MCF 10A (cell line): ENCODE measurements at regions not wholly inside any gene's neighbourhood (a gene's known extent, or its start where the extent isn't known, plus 50 kb on each side); places are given as distances from the start of the nearest gene placed in this dataset.

Source experiments
- BruUV-seq: library from RNA; stranded (reverse); fragments of 400-500 nt; replicated peaks from 2 replicates; lab custom pipeline; 2021; lab: Mats Ljungman, UMichigan
- CTCF ChIA-PET: fragments of 300-600 bp; sonication (Branson Sonifier 250); formaldehyde crosslinking; extraction: SDS; loops from one replicate; lab custom pipeline; 2021; ENCODE audit warnings: antibody characterized with exemption, inconsistent platforms; lab: Yijun Ruan, JAX
- POLR2A ChIA-PET: fragments of 300-600, 350-650 bp; sonication (Branson Sonifier 250); formaldehyde crosslinking; extraction: SDS; loops from one replicate; lab custom pipeline; 2020; ENCODE audit warnings: antibody characterized with exemption, inconsistent platforms; lab: Yijun Ruan, JAX
- DNase-seq: peaks from one replicate; pipeline ENCODE4 v3.0.0-alpha.2; 2018; ENCODE audit not compliant: unreplicated experiment
- H3K27ac Mint-ChIP-seq: one replicate; pipeline ENCODE4 v1.8.0; 2022; ENCODE audit warnings: mild to moderate bottlenecking, low read depth, mixed read lengths; ENCODE audit not compliant: unreplicated experiment
- H3K27me3 Mint-ChIP-seq: one replicate; pipeline ENCODE4 v1.8.0; 2022; ENCODE audit warnings: mixed read lengths; ENCODE audit not compliant: insufficient read depth, unreplicated experiment
- H3K36me3 Mint-ChIP-seq: one replicate; pipeline ENCODE4 v1.8.0; 2022; ENCODE audit warnings: mild to moderate bottlenecking, moderate library complexity, mixed read lengths; ENCODE audit not compliant: insufficient read depth, unreplicated experiment
- H3K4me1 Mint-ChIP-seq: one replicate; pipeline ENCODE4 v1.8.0; 2022; ENCODE audit warnings: mixed read lengths; ENCODE audit not compliant: insufficient read depth, unreplicated experiment
- H3K4me3 Mint-ChIP-seq: one replicate; pipeline ENCODE4 v1.8.0; 2022; ENCODE audit warnings: mild to moderate bottlenecking, moderate library complexity, mixed read lengths; ENCODE audit not compliant: unreplicated experiment
- H3K9me3 Mint-ChIP-seq: one replicate; pipeline ENCODE4 v1.8.0; 2022; ENCODE audit warnings: mixed read lengths; ENCODE audit not compliant: unreplicated experiment
- intact Hi-C: fragments of 100-400 bp; cut with micrococcal nuclease; formaldehyde crosslinking; loops from 2 replicates; pipeline ENCODE4 v1.14.1; 2022
- TF ChIP-seq, protein P1 (sequence below): fragments of 200-600 bp; IDR thresholded peaks from one replicate; pipeline ENCODE4 v1.8.0; 2022; ENCODE audit warnings: antibody characterized with exemption, mild to moderate bottlenecking; ENCODE audit not compliant: unreplicated experiment

DNA sequence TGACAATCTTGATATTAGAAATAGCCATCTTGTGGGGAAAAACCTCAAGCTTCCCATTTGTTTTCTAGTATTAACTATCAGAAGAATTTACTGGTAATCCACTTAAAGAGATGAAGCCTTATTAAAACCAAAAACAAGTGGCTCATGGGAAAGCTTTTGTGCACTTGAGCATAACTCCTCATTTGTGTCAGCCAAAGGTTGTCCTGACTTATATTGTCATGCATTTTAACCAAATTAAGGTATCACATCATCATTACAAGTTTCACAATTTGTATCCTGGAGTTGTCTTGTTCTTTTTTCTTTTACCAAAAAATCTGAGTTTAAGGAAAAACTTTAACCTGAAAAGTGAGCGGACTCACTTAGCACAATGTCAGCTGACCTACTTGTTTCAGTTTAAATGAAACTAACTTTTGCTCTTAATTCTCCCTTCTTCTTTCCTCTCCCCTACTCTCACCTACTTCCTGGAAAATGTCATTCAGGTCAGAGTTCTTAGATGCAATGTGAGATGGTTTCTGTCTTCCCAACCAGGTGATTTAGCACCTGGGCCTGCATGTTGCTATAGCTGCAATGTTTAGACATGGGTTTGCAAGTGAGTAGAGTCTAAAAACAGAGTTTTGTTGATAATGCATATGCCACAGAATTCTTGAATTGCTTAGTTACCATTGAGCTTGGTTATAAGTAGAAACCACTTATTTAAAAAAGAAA, 82.8 kb downstream of the TNFAIP3 start:
- TF ChIP-seq, protein P1, sequence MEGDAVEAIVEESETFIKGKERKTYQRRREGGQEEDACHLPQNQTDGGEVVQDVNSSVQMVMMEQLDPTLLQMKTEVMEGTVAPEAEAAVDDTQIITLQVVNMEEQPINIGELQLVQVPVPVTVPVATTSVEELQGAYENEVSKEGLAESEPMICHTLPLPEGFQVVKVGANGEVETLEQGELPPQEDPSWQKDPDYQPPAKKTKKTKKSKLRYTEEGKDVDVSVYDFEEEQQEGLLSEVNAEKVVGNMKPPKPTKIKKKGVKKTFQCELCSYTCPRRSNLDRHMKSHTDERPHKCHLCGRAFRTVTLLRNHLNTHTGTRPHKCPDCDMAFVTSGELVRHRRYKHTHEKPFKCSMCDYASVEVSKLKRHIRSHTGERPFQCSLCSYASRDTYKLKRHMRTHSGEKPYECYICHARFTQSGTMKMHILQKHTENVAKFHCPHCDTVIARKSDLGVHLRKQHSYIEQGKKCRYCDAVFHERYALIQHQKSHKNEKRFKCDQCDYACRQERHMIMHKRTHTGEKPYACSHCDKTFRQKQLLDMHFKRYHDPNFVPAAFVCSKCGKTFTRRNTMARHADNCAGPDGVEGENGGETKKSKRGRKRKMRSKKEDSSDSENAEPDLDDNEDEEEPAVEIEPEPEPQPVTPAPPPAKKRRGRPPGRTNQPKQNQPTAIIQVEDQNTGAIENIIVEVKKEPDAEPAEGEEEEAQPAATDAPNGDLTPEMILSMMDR, result no peak
- POLR2A ChIA-PET, result interaction anchor here (6.1 kb wide), 1 partner anchor 79 kb away, joined by 90 read pairs; the partner anchor contains the start of gene TNFAIP3
- CTCF ChIA-PET, result interaction anchor here (0.6 to 9.8 kb wide), 8 partner anchors 9 to 244 kb away, joined by 3 to 112 read pairs (median 5); partner anchors contain the start of gene TNFAIP3
- Mint-ChIP-seq H3K4me3 (no peak overlapping the region), H3K4me1 (peaks cover 3% of the 10 kb centered on the region), H3K27ac (no peak overlapping the region), H3K36me3 (peaks cover 1% of the 10 kb centered on the region), H3K27me3 (no peaks in the 10 kb centered on the region), H3K9me3 (no peaks in the 10 kb centered on the region)
- no TSS peak for BruUV-seq
- no peak for DNase-seq
- intact Hi-C loops, result no loop called here

DNA sequence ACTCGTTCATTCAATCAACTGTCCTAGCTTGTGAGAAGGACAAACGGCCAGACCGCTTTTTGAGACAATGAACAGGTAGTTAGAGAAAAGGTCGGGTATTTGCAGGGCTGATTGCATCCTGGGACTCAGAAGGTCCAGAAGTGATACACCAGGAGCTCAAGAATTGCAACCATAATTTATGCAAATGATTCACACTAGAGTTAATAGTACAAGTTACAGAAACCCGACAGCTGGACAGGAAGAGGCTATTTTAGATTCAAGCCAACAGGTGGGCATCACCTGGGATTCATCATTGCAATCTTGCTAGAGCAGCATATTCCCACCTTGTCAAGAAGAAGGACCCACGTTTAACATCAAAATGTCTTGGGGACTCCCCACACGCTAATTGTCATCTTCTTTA, 83.5 kb downstream of the TNFAIP3 start:
- no TSS peak for BruUV-seq
- intact Hi-C loops, result no loop called here
- no peaks in the 10 kb centered on the region for H3K4me1 Mint-ChIP-seq
- H3K27ac Mint-ChIP-seq, result no peak overlapping the region
- H3K9me3 Mint-ChIP-seq, result no peaks in the 10 kb centered on the region
- ChIA-PET POLR2A (no interaction called here), CTCF (interaction anchor here (0.6 to 9.8 kb wide), 7 partner anchors 9 to 245 kb away, joined by 3 to 112 read pairs (median 5); partner anchors contain the start of gene TNFAIP3)
- TF ChIP-seq, protein P1, result no peak
- no peak overlapping the region for H3K4me3 Mint-ChIP-seq
- H3K27me3 Mint-ChIP-seq, result no peaks in the 10 kb centered on the region
- peaks cover 6% of the 10 kb centered on the region for H3K36me3 Mint-ChIP-seq
- DNase-seq, result no peak

DNA sequence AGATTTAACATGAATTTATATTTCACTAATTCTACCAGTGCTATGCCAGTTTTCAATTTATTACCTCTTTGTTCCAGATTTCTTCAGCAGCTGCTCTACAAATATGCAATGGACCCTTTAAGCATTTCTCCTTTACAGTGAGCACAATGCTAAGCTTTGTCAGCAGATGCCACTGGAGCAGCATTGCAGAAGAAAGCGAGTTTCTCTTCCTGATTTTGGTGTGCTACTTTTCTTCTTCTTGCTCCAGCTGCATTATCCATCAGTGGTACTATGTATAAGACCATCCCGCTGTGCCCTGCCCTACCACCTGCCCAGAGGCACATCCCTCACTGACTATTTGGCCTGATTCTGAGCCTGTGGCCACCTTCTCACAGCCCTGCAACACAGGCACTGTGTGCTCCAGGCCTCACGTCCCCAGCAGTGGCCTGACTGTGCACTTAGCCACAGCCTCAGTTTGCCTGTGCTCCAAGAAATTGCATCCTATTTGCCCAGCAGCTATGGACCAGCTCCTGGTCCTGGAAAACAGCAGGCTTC, 84.1 kb downstream of the TNFAIP3 start:
- intact Hi-C loops, result no loop called here
- ChIA-PET POLR2A (no interaction called here), CTCF (interaction anchor here (1.1 to 9.8 kb wide), 4 partner anchors 13 to 246 kb away, joined by 3 to 112 read pairs (median 40); partner anchors contain the start of gene TNFAIP3)
- Mint-ChIP-seq H3K27ac (no peak overlapping the region), H3K4me1 (no peaks in the 10 kb centered on the region), H3K27me3 (no peaks in the 10 kb centered on the region), H3K9me3 (no peaks in the 10 kb centered on the region), H3K4me3 (no peak overlapping the region), H3K36me3 (peaks cover 6% of the 10 kb centered on the region)
- BruUV-seq, result no TSS peak
- no peak for DNase-seq
- TF ChIP-seq, protein P1, result no peak

DNA sequence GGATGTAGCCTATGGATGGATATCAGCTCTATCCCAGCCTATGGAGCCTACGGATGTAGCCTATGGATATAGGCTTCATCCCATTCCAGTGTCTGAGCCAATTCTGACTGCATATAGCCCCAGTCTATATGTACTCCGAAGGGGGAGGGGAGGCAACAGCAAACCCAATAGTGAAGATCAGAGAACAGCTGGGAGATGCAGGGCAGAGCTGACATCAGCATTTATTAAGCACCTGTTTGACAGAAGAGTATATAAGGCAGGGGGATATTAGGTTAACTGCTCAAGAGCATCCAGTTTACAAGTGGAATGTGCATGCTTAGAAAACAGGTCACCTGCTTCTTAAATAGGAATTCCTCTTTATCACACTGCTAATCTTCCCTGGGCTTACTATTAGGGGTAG, 85.2 kb downstream of the TNFAIP3 start:
- ChIA-PET CTCF (interaction anchor here (0.5 to 9.8 kb wide), 3 partner anchors 163 to 1804 kb away, joined by 3 to 76 read pairs (median 4); no protein-coding TSS in a partner anchor), POLR2A (no interaction called here)
- H3K9me3 Mint-ChIP-seq, result no peaks in the 10 kb centered on the region
- no peak overlapping the region for H3K4me3 Mint-ChIP-seq
- no peak for DNase-seq
- TF ChIP-seq, protein P1, result no peak
- H3K4me1 Mint-ChIP-seq, result no peaks in the 10 kb centered on the region
- H3K27me3 Mint-ChIP-seq, result no peaks in the 10 kb centered on the region
- peaks cover 6% of the 10 kb centered on the region for H3K36me3 Mint-ChIP-seq
- H3K27ac Mint-ChIP-seq, result no peak overlapping the region
- intact Hi-C loops, result no loop called here
- no TSS peak for BruUV-seq
